ENCODE measurements at regions not wholly inside any gene's neighbourhood (a gene's known extent, or its start where the extent isn't known, plus 50 kb on each side); places are given as distances from the start of the nearest gene placed in this dataset.

DNA sequence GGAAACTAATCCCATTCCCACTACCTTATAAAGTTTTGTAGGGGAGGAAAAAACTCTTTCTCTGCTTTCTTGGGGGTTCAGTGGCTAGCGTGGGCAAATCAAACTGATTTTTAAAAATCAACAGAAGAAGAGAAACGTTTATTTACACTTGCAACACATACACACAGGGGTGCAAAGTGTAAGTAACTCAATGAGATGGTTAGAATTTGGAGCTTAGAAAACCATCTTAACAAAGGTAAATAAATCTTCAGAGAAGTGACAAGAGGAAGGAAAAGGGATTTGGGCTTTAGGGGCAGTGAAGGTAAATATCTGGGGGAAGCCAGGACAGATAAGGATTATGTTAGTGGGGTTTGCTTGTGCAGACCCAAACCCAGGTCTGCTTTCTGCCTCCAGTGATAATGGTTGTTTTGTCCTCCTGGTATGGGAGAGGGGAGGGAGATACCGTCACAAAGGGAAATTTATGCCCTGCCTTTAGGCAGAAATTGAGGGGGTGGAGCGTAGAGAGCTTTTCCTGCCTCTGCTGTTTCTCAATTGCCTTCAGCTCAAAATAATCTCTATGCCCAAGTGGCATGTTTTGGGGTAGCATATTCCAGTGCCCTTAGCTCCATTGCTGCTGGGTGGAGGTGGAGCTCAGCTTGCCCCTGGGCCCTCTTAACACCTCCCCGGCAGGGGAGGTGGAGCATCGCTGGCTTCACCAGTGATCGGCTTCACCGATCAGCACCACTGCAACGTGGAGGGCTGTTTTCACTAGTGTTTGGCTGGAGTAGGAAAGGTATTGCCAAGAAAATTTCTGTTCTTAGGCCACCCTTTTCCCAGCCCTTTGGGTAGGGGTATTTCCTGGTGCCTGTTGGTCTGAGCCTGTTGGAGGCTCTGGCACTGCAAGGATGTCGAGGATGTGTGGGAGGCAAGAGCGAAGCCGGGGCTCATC is 92.2 kb downstream of the TEX51 start:
- WGBS, 5 donors, result 69 to 72% (median 71%) methylated on average over 12 of the region's 12 CpGs
- Histone ChIP-seq H3K36me3 (no peaks in the 10 kb centered on the region), H3K27ac (no peak overlapping the region), H3K9me3 (peaks cover 0 to 16% (median 0%) of the 10 kb centered on the region in 8 donors), H3K27me3 (replicated peaks in 1 of 7) (peaks cover 0 to 51% (median 3%) of the 10 kb centered on the region in 7 donors), H3K4me1 (peaks cover 0 to 18% (median 6%) of the 10 kb centered on the region in 6 donors), H3K4me3 (no peak overlapping the region)
- DNase-seq, result no peak
- intact Hi-C loops (cut with DNase I; ENCODE audit: low total_unique reads), result no loop called here
- TF ChIP-seq, protein P1, sequence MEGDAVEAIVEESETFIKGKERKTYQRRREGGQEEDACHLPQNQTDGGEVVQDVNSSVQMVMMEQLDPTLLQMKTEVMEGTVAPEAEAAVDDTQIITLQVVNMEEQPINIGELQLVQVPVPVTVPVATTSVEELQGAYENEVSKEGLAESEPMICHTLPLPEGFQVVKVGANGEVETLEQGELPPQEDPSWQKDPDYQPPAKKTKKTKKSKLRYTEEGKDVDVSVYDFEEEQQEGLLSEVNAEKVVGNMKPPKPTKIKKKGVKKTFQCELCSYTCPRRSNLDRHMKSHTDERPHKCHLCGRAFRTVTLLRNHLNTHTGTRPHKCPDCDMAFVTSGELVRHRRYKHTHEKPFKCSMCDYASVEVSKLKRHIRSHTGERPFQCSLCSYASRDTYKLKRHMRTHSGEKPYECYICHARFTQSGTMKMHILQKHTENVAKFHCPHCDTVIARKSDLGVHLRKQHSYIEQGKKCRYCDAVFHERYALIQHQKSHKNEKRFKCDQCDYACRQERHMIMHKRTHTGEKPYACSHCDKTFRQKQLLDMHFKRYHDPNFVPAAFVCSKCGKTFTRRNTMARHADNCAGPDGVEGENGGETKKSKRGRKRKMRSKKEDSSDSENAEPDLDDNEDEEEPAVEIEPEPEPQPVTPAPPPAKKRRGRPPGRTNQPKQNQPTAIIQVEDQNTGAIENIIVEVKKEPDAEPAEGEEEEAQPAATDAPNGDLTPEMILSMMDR (IDR thresholded peaks at IDR 0.05 in 8 of 11, conservative IDR thresholded peaks at IDR 0.05 in 3 of 11), result no peak
- TF ChIP-seq POLR2A (IDR thresholded peaks at IDR 0.05) (no peak), POLR2AphosphoS5 (IDR thresholded peaks at IDR 0.05) (no peak)

DNA sequence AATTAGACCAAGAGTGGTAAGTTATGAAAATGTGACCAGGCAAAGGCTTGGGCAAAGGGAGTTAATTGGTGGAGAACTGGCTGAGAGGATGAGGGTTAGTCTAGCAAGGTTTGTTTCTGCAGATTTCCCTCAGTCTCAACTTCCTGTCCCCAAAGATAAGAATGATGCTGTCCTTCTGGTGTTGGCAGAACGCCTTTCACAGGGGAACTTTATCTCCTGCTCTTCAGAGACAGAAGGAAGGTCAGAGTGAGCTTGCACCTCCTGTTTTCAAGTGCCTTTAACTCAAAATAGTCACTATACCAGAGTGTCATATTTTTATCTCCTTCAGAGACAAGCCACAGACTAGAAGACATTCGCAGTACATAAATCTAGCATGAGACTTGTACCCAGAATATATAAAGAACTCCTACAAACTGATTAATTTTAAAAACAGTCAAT is 95.7 kb downstream of the TEX51 start:
- Histone ChIP-seq H3K4me3 (no peak overlapping the region), H3K4me1 (peaks cover 0 to 26% (median 7%) of the 10 kb centered on the region in 6 donors), H3K9me3 (peaks cover 0 to 10% (median 0%) of the 10 kb centered on the region in 8 donors), H3K27me3 (replicated peaks in 1 of 7) (peaks cover 0 to 39% (median 3%) of the 10 kb centered on the region in 7 donors), H3K27ac (no peak overlapping the region), H3K36me3 (no peaks in the 10 kb centered on the region)
- DNase-seq, result no peak
- TF ChIP-seq POLR2A (IDR thresholded peaks at IDR 0.05) (no peak), POLR2AphosphoS5 (IDR thresholded peaks at IDR 0.05) (no peak)
- TF ChIP-seq, protein P1 (IDR thresholded peaks at IDR 0.05 in 8 of 11, conservative IDR thresholded peaks at IDR 0.05 in 3 of 11), result no peak
- intact Hi-C loops (cut with DNase I; ENCODE audit: low total_unique reads), result no loop called here
- WGBS, 5 donors, result 38 to 50% (median 41%) methylated on average over 2 of the region's 2 CpGs

- TF ChIP-seq, protein P1 (IDR thresholded peaks at IDR 0.05 in 8 of 11, conservative IDR thresholded peaks at IDR 0.05 in 3 of 11), result no peak
- TF ChIP-seq POLR2AphosphoS5 (IDR thresholded peaks at IDR 0.05) (no peak), POLR2A (IDR thresholded peaks at IDR 0.05) (no peak)
- H3K4me3 ChIP-seq, result no peak overlapping the region
- no peak for DNase-seq
- peaks cover 0 to 36% (median 0%) of the 10 kb centered on the region in 7 donors for H3K27me3 ChIP-seq (replicated peaks in 1 of 7)
- no peak overlapping the region for H3K27ac ChIP-seq
- H3K9me3 ChIP-seq, result no peaks in the 10 kb centered on the region
- peaks cover 0 to 26% (median 7%) of the 10 kb centered on the region in 6 donors for H3K4me1 ChIP-seq
- intact Hi-C loops (cut with DNase I; ENCODE audit: low total_unique reads), result no loop called here
- WGBS, 5 donors, result 40 to 51% (median 46%) methylated on average over 5 of the region's 5 CpGs
- no peaks in the 10 kb centered on the region for H3K36me3 ChIP-seq
Measured at GRCh38 chr2:126995621-126996377, 97.1 kb downstream of the TEX51 start.

DNA sequence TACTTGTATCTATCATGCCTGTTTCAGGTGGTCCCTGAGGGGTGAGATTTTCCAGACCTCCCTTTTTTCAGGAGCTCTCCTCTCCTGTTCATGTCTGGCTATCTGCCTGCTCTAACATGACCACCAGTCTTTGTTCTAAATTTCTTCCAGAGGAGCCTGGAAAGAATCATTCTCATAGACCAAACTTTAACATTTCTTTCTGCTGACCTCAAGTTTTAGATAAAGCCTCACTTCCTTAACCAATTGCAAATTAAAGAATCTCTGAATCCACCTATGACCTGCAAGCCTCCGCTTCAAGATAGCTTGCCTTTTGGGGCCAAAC is 97.6 kb downstream of the TEX51 start:
- no peak overlapping the region for H3K27ac ChIP-seq
- TF ChIP-seq, protein P1 (IDR thresholded peaks at IDR 0.05 in 8 of 11, conservative IDR thresholded peaks at IDR 0.05 in 3 of 11), result no peak
- no peak for TF ChIP-seq POLR2A (IDR thresholded peaks at IDR 0.05)
- no peak for TF ChIP-seq POLR2AphosphoS5 (IDR thresholded peaks at IDR 0.05)
- no peaks in the 10 kb centered on the region for H3K36me3 ChIP-seq
- no peak overlapping the region for H3K4me3 ChIP-seq
- H3K27me3 ChIP-seq (replicated peaks in 1 of 7), result peaks cover 0 to 31% (median 0%) of the 10 kb centered on the region in 7 donors
- H3K4me1 ChIP-seq, result peaks cover 0 to 26% (median 7%) of the 10 kb centered on the region in 6 donors
- DNase-seq, result no peak
- WGBS, 5 donors, result 85 to 100% (median 89%) methylated on average over 1 of the region's 1 CpG
- H3K9me3 ChIP-seq, result no peaks in the 10 kb centered on the region
- intact Hi-C loops (cut with DNase I; ENCODE audit: low total_unique reads), result no loop called here
